ENCODE measurements at regions not wholly inside any gene's neighbourhood (a gene's known extent, or its start where the extent isn't known, plus 50 kb on each side); places are given as distances from the start of the nearest gene placed in this dataset.

- TF ChIP-seq CTCF (IDR thresholded peaks at IDR 0.05) = no peak
- TF ChIP-seq POLR2A (IDR thresholded peaks at IDR 0.05) = no peak
These were observed 504.9 kb downstream of the EDEM1 start for GRCh38 chr3:5692446-5692845.
